IMR-90 (cell line): ENCODE measurements at regions not wholly inside any gene's neighbourhood (a gene's known extent, or its start where the extent isn't known, plus 50 kb on each side); places are given as distances from the start of the nearest gene placed in this dataset.

ENCODE experiments used
- ATAC-seq: fragments of 200-7000 bp; cut with Tn5 transposase; 2 replicates; pipeline ENCODE4 v1.9.1; 2020; ENCODE audit warnings: low read depth, mild to moderate bottlenecking, moderate library complexity
- BruUV-seq: library from RNA; stranded (reverse); fragments of 400-500 nt; replicated peaks from 2 replicates; lab custom pipeline; 2021; lab: Mats Ljungman, UMichigan
- CTCF ChIA-PET: fragments of 300-600 bp; formaldehyde crosslinking; extraction: SDS; loops from one replicate; lab custom pipeline; 2021; ENCODE audit warnings: antibody characterized with exemption; lab: Yijun Ruan, JAX
- POLR2A ChIA-PET: fragments of 300-600 bp; sonication (Branson Sonifier 250); formaldehyde crosslinking; loops from one replicate; lab custom pipeline; 2022; ENCODE audit warnings: antibody characterized with exemption; ENCODE audit not compliant: unreplicated experiment; lab: Charles Lee
- DNase-seq: peaks from one replicate; pipeline ENCODE4 v3.0.0; 2013
- H2AFZ ChIP-seq: replicated peaks from 2 replicates; pipeline ENCODE3; 2013; ENCODE audit warnings: low read length, mild to moderate bottlenecking; ENCODE audit not compliant: poor library complexity
- H2AK5ac ChIP-seq: 2 replicates; pipeline ENCODE4 v1.6.1; 2013; ENCODE audit warnings: low read depth, low read length, inconsistent platforms
- H2AK9ac ChIP-seq: replicated peaks from 2 replicates; pipeline ENCODE3; 2013; ENCODE audit warnings: mild to moderate bottlenecking, low read depth, low read length, moderate library complexity; ENCODE audit not compliant: poor library complexity
- H2BK120ac ChIP-seq: 2 replicates; pipeline ENCODE4 v1.6.1; 2013; ENCODE audit warnings: low read depth, low read length, inconsistent platforms
- H2BK15ac ChIP-seq: 3 replicates; pipeline ENCODE4 v1.6.1; 2013; ENCODE audit warnings: low read depth, low read length, inconsistent platforms
- H2BK20ac ChIP-seq: 2 replicates; pipeline ENCODE4 v1.6.1; 2013; ENCODE audit warnings: low read depth, mild to moderate bottlenecking, inconsistent platforms, low read length, moderate library complexity
- H2BK5ac ChIP-seq: 2 replicates; pipeline ENCODE4 v1.6.1; 2013; ENCODE audit warnings: mild to moderate bottlenecking, low read depth, low read length, inconsistent platforms; ENCODE audit not compliant: poor library complexity, severe bottlenecking
- H3K14ac ChIP-seq: replicated peaks from 2 replicates; pipeline ENCODE4 v1.6.1; 2013; ENCODE audit warnings: low read depth, low read length, inconsistent platforms
- H3K18ac ChIP-seq: 2 replicates; pipeline ENCODE4 v1.6.1; 2013; ENCODE audit warnings: low read depth, low read length, control low read depth
- H3K23ac ChIP-seq: 2 replicates; pipeline ENCODE4 v1.6.1; 2013; ENCODE audit warnings: low read depth, low read length, inconsistent platforms
- H3K27ac ChIP-seq: 2 replicates; pipeline ENCODE4 v1.5.1; 2013; ENCODE audit warnings: mild to moderate bottlenecking, control low read depth, low read length; ENCODE audit not compliant: insufficient read depth
- H3K27me3 ChIP-seq: 2 replicates; pipeline ENCODE4 v1.6.1; 2013; ENCODE audit warnings: low read length; ENCODE audit not compliant: control insufficient read depth, insufficient read depth
- H3K36me3 ChIP-seq: 2 replicates; pipeline ENCODE4 v1.6.1; 2013; ENCODE audit warnings: low read length, mixed read lengths; ENCODE audit not compliant: control insufficient read depth, insufficient read depth
- H3K4ac ChIP-seq: 2 replicates; pipeline ENCODE4 v1.6.1; 2013; ENCODE audit warnings: low read depth, low read length, inconsistent platforms
- H3K4me1 ChIP-seq: 2 replicates; pipeline ENCODE4 v1.6.1; 2013; ENCODE audit warnings: low read length, mixed read lengths; ENCODE audit not compliant: control insufficient read depth, insufficient read depth
- H3K4me2 ChIP-seq: 2 replicates; pipeline ENCODE4 v1.6.1; 2013; ENCODE audit warnings: low read depth, mild to moderate bottlenecking, control low read depth, low read length, moderate library complexity
- H3K4me3 ChIP-seq: 2 replicates; pipeline ENCODE4 v1.5.1; 2013; ENCODE audit warnings: low read depth, mild to moderate bottlenecking, control low read depth, low read length, moderate library complexity; ENCODE audit not compliant: insufficient read depth
- H3K56ac ChIP-seq: 2 replicates; pipeline ENCODE4 v1.6.1; 2013; ENCODE audit warnings: low read length, inconsistent platforms; ENCODE audit not compliant: insufficient read depth; ENCODE audit errors: extremely low read depth
- H3K79me1 ChIP-seq, 2 experiments: 2 replicates each; pipeline ENCODE4 v1.6.1; 2013; ENCODE audit warnings: low read length in 2 of 2, inconsistent platforms in 1 of 2, low read depth in 1 of 2
- H3K9ac ChIP-seq: 2 replicates; pipeline ENCODE4 v1.6.1; 2013; ENCODE audit warnings: low read depth, low read length, control low read depth
- H3K9me1 ChIP-seq: 2 replicates; pipeline ENCODE4 v1.6.1; 2013; ENCODE audit warnings: low read length, inconsistent platforms; ENCODE audit not compliant: insufficient read depth
- H3K9me3 ChIP-seq: 2 replicates; pipeline ENCODE4 v1.6.1; 2013; ENCODE audit warnings: low read length; ENCODE audit not compliant: control insufficient read depth, insufficient read depth
- H4K20me1 ChIP-seq: 2 replicates; pipeline ENCODE4 v1.6.1; 2013; ENCODE audit warnings: low read length, inconsistent platforms; ENCODE audit not compliant: insufficient read depth
- H4K5ac ChIP-seq: 2 replicates; pipeline ENCODE4 v1.6.1; 2013; ENCODE audit warnings: mild to moderate bottlenecking, low read depth, low read length, control low read depth
- H4K8ac ChIP-seq, 2 experiments: 2 replicates each; pipeline ENCODE4 v1.6.1; 2013; ENCODE audit warnings: low read depth in 2 of 2, low read length in 2 of 2, control low read depth in 1 of 2, inconsistent platforms in 1 of 2
- H4K91ac ChIP-seq: 2 replicates; pipeline ENCODE4 v1.6.1; 2013; ENCODE audit warnings: low read depth, low read length, inconsistent platforms; ENCODE audit not compliant: insufficient read depth
- CEBPB ChIP-seq: IDR thresholded peaks from 2 replicates; pipeline ENCODE4 v1.6.1; 2012; ENCODE audit warnings: low read depth, low read length, improper control_type of control experiment
- NFE2L2 ChIP-seq: fragments of 150-350 bp; IDR thresholded peaks from 2 replicates; pipeline ENCODE4 v1.6.1; 2016; ENCODE audit warnings: low read depth, mild to moderate bottlenecking, low read length
- WGBS, 2 experiments: methylation state at CpG; one replicate each; pipeline versions ENCODE4 v1.1.5 to v1.1.7; 2013; ENCODE audit warnings: missing lambda C conversion rate in 2 of 2; ENCODE audit not compliant: insufficient read length in 1 of 2; ENCODE audit errors: extremely low coverage in 2 of 2; 5-methylcytosine and 5-hydroxymethylcytosine counted together
- dilution Hi-C: fragments of 300-500 bp; cut with HindIII; formaldehyde crosslinking; loops from one replicate; pipeline ENCODE4 v1.14.3; 2018; ENCODE audit warnings: low sequenced_read_pairs; ENCODE audit not compliant: unreplicated experiment
- in situ Hi-C: fragments of 300-500 bp; cut with MboI; formaldehyde crosslinking; loops from 3 replicates; pipeline ENCODE4 v1.14.3; 2019; ENCODE audit warnings: low sequenced_read_pairs, inconsistent platforms, mixed read lengths
- intact Hi-C: fragments of 100-400 bp; cut with micrococcal nuclease; formaldehyde crosslinking; loops from 2 replicates; pipeline ENCODE4 v1.10.0; 2022

DNA sequence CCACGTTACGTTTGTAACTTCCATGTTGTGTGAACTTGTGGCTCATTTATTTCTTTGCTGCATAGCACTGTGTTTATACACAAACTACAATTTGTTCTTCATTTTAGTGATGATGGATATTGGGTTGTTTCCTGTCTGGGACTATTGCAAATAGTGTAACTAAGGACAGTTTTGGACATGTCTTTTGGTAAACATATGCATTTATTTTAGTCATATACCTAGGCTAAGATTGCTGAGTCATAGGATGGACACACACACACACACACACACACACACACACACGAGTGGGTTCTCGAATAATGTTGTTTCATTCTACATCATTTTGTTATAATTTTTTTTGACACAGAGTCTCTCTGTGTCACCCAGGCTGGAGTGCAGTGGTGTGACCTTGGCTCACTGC, 123.5 kb upstream of the CAND1 start:
- intact Hi-C loops (no loop called here), dilution Hi-C loops (no loop called here), in situ Hi-C loops (no loop called here)
- H3K4ac ChIP-seq: no peak overlapping the region
- ATAC-seq (no peak), DNase-seq (no peak)
- no peak overlapping the region for H3K56ac ChIP-seq
- no peak overlapping the region for H2BK20ac ChIP-seq
- H3K18ac ChIP-seq: no peak overlapping the region
- H3K14ac ChIP-seq: no peak overlapping the region
- H3K9me3 ChIP-seq: no peaks in the 10 kb centered on the region
- no peak overlapping the region for H4K8ac ChIP-seq
- no peak overlapping the region for H2BK15ac ChIP-seq
- H2AFZ ChIP-seq: no peak overlapping the region
- no peak overlapping the region for H2AK9ac ChIP-seq
- TF ChIP-seq CEBPB (no peak), NFE2L2 (peak; percentile 54; the same call in 1 of the 2 replicates)
- H2BK5ac ChIP-seq: no peak overlapping the region
- H3K36me3 ChIP-seq: no peaks in the 10 kb centered on the region
- no peak overlapping the region for H3K23ac ChIP-seq
- no peak overlapping the region for H2BK120ac ChIP-seq
- H4K20me1 ChIP-seq: no peaks in the 10 kb centered on the region
- H3K79me1 ChIP-seq: no peaks in the 10 kb centered on the region
- ChIA-PET POLR2A (no interaction called here), CTCF (no interaction called here)
- H3K27me3 ChIP-seq: no peaks in the 10 kb centered on the region
- no peak overlapping the region for H3K4me2 ChIP-seq
- H3K9ac ChIP-seq: no peak overlapping the region
- H3K4me3 ChIP-seq: no peak overlapping the region
- no peak overlapping the region for H2AK5ac ChIP-seq
- no peak overlapping the region for H4K91ac ChIP-seq
- no peaks in the 10 kb centered on the region for H3K9me1 ChIP-seq
- no peak overlapping the region for H3K27ac ChIP-seq
- whole genome bisulfite sequencing, 2 experiments: no CpG with 5 or more reads among the region's 4 CpGs
- BruUV-seq: no TSS peak
- H4K5ac ChIP-seq: no peak overlapping the region
- H3K4me1 ChIP-seq: no peaks in the 10 kb centered on the region
